UCSD-AML1 (cell line): ENCODE measurements at regions not wholly inside any gene's neighbourhood (a gene's known extent, or its start where the extent isn't known, plus 50 kb on each side); places are given as distances from the start of the nearest gene placed in this dataset.
"Not testable (repeated sequence)": the region's sequence is repeated elsewhere in the genome, so short reads cannot be mapped to it uniquely, and the experiment has no call there.

Experiments
- DNase-seq: peaks from one replicate; lab custom pipeline; 2025; ENCODE audit not compliant: unreplicated experiment; lab: John Stamatoyannopoulos, UW

GRCh38 chr13:28573595-28574373 lies 78.9 kb upstream of the FLT1 start:
- DNase-seq: no peak

DNA sequence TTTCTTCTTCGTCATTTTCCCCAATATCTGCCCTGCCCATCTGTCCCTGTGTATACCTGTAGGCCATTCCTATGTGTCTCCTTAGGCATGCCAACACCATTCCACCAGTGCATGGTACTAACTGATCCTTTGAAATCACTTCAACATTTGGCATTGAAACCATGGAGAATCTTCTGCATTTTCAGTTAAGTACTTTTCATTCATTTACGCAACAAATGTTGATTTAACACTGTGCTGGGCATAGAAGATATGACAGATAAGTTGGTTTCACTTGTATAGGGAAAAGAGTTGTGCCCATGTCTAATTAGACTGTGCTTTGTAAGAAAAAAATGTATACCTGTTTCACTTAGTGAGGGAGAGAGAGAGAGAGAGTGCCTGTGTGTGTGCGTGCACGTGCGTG lies 77.9 kb upstream of the FLT1 start:
- DNase-seq: no peak

- DNase-seq: not testable (repeated sequence)
These were observed 75.4 kb upstream of the FLT1 start for GRCh38 chr13:28570356-28570755.

GRCh38 chr13:28569886-28570285 lies 75.0 kb upstream of the FLT1 start:
- DNase-seq: no peak

- peak; percentile 37 for DNase-seq
These were observed 73.4 kb upstream of the FLT1 start for GRCh38 chr13:28568286-28568685.

- no peak for DNase-seq
These were observed 72.0 kb upstream of the FLT1 start for GRCh38 chr13:28566891-28567290.

GRCh38 chr13:28566283-28566682 lies 71.4 kb upstream of the FLT1 start:
- DNase-seq: no peak

DNA sequence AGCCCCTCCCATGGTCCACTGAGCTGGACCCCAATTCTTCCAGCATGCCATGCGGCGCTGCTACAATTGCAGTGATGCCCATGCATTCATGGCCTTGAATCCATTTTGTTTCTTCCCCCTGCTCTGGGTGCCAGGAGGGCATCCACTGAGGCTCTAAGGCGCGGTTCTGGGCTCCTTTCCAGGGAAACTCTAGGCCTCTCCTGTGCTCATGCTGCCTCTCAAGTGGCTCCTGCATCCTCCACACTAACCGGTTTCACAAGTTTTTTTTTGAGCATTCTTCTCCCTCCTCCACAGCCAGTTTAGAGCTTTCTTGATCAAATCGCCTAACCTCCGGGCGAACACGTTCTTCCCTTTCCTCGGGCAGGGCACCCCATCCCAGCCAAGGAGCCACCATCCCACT lies 69.1 kb upstream of the FLT1 start:
- DNase-seq: no peak

DNA sequence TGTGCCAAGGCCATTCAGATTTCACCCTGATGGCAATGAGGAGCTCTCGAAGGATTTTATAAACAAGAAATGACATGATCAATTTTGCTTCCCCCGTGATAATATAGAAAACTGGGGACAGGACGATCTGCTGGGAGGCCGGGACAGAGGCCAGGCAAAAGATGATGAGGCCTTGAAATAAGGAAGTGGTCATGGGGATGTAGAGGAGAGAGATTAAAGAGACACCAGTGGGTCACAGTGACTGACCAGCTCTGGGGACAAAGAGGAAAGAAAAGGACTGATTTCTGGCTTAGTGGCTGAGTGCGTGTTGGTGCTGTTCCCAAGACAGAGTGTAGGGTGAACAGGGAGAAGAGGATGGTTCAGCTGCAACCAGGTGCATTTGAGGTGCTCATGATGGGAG lies 68.7 kb upstream of the FLT1 start:
- DNase-seq: no peak

GRCh38 chr13:28560612-28561011 lies 65.7 kb upstream of the FLT1 start:
- DNase-seq: no peak

DNA sequence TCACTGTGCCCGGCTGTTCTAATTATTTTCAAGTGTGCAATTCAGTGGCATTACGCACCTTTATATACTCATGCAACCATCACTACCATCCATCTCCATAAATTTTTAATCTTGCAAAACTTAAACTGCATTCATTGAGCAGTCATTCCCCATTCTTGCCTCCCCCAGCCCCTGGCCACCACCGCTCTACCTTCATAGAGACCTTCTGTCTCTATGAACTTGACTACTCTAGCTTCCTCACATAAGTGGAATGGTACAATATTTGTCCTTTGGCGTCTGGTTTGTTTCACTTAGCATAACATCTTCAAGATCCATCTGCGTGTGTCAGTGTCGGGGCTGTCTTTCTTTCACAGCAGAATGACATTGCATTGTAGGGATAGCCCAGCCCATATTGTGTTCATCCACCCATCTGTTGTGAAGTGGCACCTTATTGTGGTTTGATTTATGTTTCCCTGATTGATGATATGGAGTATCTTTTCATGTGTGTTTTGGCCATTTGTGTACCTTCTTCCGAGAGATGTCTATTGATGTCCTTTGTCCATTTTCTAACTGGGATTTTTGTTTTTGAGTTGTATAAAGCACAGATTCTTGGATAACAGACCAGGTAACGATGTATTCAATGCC lies 64.8 kb upstream of the FLT1 start:
- DNase-seq: no peak

DNA sequence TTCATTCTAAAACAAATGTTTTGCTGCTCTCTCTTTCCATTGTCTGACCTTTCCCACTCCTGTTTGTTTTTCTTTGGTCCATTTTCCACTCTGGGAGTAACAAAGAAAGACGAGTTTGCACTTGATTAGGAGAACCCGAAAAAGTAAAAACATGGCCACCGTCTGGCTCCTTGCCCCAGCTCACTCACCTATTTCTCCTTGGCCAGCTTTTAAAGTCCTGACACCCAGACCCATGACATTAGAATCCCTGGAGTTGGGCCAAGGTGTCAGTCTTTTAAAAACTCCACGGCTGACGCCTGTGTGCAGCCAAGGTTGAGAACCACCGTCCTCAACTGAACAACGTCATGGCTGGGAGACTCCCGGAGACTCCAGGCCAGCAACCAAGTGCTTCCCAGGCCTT lies 63.6 kb upstream of the FLT1 start:
- no peak for DNase-seq

DNA sequence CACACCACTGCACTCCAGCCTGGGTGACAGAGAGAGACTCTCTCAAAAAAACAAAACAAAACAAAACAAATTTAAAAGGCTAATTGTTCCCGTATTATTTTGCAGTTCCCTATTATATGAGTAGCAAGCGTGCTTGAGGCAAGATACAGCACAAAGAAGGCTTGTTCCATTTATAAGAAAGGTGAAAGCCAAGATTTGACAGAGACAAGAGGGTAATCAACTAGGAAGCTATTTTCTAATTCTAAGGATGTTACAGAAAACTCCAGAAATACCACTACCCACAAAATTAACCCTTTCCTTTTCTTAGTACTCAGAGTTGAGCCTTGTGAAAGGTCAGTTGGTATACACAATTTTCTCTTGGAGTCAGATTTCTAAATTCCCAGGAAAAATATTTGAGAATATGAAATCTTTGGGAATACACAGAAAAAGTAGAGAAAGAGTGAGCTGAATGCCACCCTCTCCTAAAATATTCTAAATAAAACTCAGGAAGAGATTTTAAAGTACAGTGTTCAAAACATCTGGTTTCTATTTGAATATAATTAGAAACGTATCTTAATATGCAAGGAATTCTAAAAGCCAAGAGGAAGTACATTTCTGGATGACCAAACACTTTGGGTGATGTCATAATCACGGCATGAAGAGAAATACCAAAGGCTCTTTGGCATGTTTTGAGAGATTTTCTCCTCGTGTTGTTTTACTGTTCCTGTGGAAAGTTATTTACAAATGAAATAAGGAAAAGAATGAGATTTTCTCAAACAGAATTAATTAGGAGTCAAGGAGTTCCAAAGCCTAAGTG lies 63.0 kb upstream of the FLT1 start:
- DNase-seq: no peak

GRCh38 chr13:28555096-28555495 lies 60.2 kb upstream of the FLT1 start:
- no peak for DNase-seq

DNA sequence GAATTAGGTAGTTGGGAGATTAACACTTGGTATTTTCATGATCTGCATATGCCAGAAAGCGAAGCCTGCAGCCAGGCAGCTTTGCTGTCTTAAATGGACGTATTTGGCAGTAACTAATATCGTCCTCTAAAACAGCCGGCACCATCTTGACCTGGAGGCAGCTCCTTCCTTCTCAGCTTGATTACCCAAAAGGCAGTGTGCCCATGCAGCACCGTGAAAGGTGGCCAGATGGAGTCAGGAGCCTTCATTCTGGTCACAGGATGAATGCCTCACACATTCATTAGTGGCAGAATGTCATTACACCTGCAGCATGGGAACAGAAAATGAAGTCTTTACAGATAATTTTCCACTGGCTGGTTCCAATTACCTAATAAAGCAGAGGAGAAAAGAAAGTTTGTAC lies 59.0 kb upstream of the FLT1 start:
- DNase-seq: no peak

- no peak for DNase-seq
These were observed 57.4 kb upstream of the FLT1 start for GRCh38 chr13:28552288-28552687.

DNA sequence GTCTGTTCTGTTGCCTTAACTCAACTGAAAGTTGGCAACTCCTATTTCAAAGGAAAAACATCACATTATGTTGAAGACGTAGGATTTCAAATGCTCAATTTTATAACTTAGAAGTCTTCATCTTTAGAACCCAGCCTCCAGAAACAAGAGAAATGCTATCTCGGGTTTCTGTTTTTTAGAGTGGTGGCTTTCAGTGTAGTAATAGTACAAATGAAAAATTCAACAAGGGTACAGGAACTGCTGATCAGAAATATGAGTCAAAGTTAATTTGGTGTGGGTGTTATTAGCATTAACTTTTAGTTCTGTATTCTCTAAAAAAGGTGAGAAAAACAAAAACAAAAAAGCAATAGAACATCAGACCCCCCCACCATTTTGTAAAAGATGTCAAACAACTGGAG lies 56.6 kb upstream of the FLT1 start:
- no peak for DNase-seq

DNA sequence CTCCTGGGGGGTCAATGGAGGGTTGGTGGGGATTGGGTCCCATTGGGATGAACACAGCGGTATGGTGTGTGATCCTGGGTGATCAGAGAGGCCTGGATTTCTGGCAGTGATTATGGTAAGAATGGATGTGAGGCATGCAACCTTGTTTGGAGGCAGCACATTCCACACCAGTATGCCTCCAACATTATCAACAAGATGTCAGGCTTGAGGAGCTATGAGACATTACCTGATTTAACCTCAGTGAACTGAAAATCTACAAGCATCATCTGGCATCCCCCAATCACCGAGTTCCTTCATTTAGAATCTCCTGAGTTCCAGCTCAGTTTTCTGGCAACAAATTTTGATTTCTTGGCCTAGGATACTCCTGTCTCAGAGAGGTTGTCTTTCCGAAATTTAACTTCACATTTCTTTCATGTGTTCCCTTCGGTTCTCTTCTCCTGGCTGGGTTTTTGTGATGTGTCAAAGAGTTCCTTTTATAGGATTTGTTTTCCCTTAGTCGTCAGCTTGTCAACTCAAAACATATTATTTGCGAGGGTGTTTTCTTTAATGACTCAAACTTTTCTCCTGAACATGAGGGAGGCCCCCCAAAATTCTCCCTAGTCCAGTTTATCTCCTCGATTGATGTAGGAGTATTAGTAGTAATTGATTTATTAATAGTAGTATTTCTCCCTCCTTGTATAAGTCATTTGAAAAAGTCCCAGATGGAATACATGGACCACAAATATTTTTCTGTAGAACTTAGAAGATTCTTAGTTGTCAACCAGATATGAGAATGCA lies 56.0 kb upstream of the FLT1 start:
- DNase-seq: no peak

GRCh38 chr13:28550091-28550490 lies 55.2 kb upstream of the FLT1 start:
- no peak for DNase-seq

- DNase-seq: no peak
These were observed 53.9 kb upstream of the FLT1 start for GRCh38 chr13:28548872-28549271.

DNA sequence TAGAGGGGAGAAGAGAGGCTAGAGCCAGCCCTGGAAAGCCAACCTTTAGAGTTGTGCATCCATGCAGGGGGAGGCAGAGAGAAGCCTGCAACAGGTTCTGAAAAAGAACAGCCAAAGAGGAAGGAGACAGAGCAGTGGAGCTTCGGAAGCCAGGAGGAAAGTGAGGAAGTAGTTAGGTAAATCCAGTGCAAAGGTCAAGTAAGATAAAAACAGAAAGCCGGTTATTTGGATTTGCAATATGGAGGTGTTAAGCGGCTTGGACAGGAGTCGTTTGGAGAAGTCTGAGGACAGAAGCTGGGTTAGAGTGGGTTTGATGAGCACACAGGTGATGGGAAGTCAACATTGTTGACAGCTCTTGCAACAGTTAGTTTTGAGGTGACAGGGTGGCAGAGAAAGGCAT lies 53.5 kb upstream of the FLT1 start:
- no peak for DNase-seq
